NT2/D1 (cell line): ENCODE measurements at regions not wholly inside any gene's neighbourhood (a gene's known extent, or its start where the extent isn't known, plus 50 kb on each side); places are given as distances from the start of the nearest gene placed in this dataset.

Source experiments
- SUZ12 ChIP-seq: IDR thresholded peaks from 2 replicates; pipeline ENCODE4 v1.6.1; 2011; ENCODE audit not compliant: insufficient read length, insufficient read depth; ENCODE audit errors: extremely low read depth
- ZNF274 ChIP-seq: IDR thresholded peaks from 2 replicates; pipeline ENCODE4 v1.6.1; 2011; ENCODE audit warnings: mild to moderate bottlenecking, low read depth, low read length

DNA sequence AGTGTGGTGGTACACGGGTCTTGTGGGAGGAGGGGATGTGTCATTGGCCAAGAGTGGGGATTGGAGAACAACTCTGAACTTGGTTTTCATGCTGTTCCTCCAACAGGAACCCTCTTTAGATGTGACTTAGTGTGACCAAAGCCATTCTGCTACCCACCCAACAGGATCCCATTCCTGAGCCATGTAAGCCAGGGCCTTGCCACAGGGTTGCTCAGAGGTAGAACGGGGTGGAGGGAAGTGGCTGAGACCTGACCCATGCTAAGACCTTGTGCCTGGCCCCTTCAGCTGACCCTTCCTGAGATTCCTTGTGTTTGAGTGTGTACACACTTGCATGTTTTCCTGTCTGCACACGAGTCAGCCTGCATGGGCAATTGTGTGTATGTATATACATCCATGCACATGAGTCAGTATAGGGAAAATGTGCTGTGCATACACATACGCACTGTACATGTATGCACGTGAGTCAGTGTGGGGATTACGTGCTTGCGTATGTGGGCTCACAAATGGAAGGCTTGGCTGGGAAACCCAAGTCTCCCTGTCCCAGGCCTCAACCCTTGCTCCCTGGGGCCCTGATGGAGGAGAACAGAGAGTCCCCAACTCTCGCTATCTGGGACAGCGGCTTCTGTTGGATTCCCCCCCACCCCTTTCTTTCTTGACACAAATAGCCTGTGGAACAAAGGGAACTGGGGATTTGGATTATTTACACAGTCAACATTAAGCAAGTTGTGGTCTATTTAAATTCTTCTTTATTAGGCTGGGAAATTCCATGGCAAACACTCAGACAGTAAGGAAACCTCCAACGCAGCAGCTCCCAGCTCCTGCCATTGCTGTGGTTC, 339.8 kb downstream of the DYSF start:
- TF ChIP-seq ZNF274 (no peak), SUZ12 (no peak)
